K562 (cell line): ENCODE measurements at regions not wholly inside any gene's neighbourhood (a gene's known extent, or its start where the extent isn't known, plus 50 kb on each side); places are given as distances from the start of the nearest gene placed in this dataset.

ENCODE experiments used
- ATAC-seq: fragments of 200-7000 bp; cut with Tn5 transposase; 3 replicates; pipeline ENCODE4 v1.9.1; 2020; ENCODE audit warnings: moderate library complexity
- BruUV-seq: library from RNA; stranded (reverse); fragments of 400-500 nt; replicated peaks from 2 replicates; lab custom pipeline; 2021; lab: Mats Ljungman, UMichigan
- CTCF ChIA-PET: fragments of 300-600 bp; formaldehyde crosslinking; extraction: SDS; loops from one replicate; lab custom pipeline; 2021; ENCODE audit warnings: low intra/inter-chr PET ratio; lab: Yijun Ruan, JAX
- POLR2A ChIA-PET: fragments of 300-600, 350-650 bp; sonication (Branson Sonifier 250); formaldehyde crosslinking; extraction: SDS; loops from one replicate; lab custom pipeline; 2021; ENCODE audit warnings: antibody characterized with exemption, inconsistent platforms; lab: Yijun Ruan, JAX
- DNase-seq, 4 experiments: peaks; one replicate each; pipeline versions ENCODE4 v3.0.0 to v3.0.0-alpha.2; 2011 to 2018; ENCODE audit warnings: low spot score in 3 of 4, mixed read lengths in 3 of 4; ENCODE audit errors: extremely low read depth in 1 of 4
- FAIRE-seq: peaks from 2 replicates; lab custom pipeline; 2011; peaks lifted over from hg19 to GRCh38; lab: Jason Lieb, UNC
- H2AFZ ChIP-seq: 2 replicates; pipeline ENCODE4 v1.6.0; 2011; ENCODE audit warnings: low read depth, low read length, control low read depth, inconsistent platforms
- H3K27ac ChIP-seq: fragments of 200-600 bp; 3 replicates; pipeline ENCODE4 v1.8.0; 2011; ENCODE audit warnings: low read depth, mild to moderate bottlenecking, control low read depth, inconsistent platforms, low read length, moderate library complexity, mixed read lengths; ENCODE audit errors: extremely low read depth
- H3K27me3 ChIP-seq, 2 experiments: fragments of 300-600 bp in 1 of 2; 2 replicates in 1 of 2; 3 replicates in 1 of 2; pipeline versions ENCODE4 v1.6.0 to v1.8.0; 2011; ENCODE audit warnings: inconsistent platforms in 2 of 2, low read length in 2 of 2, mild to moderate bottlenecking in 1 of 2, mixed read lengths in 1 of 2, moderate library complexity in 1 of 2; ENCODE audit not compliant: control insufficient read depth in 2 of 2, insufficient read depth in 2 of 2
- H3K36me3 ChIP-seq: fragments of 300-600 bp; 3 replicates; pipeline ENCODE4 v1.8.0; 2011; ENCODE audit warnings: mild to moderate bottlenecking, low read length, inconsistent platforms; ENCODE audit not compliant: control insufficient read depth, insufficient read depth
- H3K4me1 ChIP-seq, 2 experiments: fragments of 200-600 bp in 1 of 2; replicated peaks in 1 of 2; 2 replicates in 1 of 2; 3 replicates in 1 of 2; pipeline versions ENCODE4 v1.5.1 to v1.8.0; 2011; ENCODE audit warnings: inconsistent platforms in 2 of 2, low read length in 2 of 2, mild to moderate bottlenecking in 1 of 2, mixed read lengths in 1 of 2, moderate library complexity in 1 of 2; ENCODE audit not compliant: control insufficient read depth in 2 of 2, insufficient read depth in 2 of 2
- H3K4me2 ChIP-seq: 2 replicates; pipeline ENCODE4 v1.6.1; 2011; ENCODE audit warnings: low read length, control low read depth, inconsistent platforms, mixed read lengths; ENCODE audit not compliant: insufficient read depth
- H3K4me3 ChIP-seq: fragments of 200-600 bp; sonication (generic), shearing (Covaris generic); 2 replicates; pipeline ENCODE4 v1.5.1; 2016; ENCODE audit warnings: control low read depth, inconsistent platforms
- H3K79me2 ChIP-seq: fragments of 200-600 bp; 3 replicates; pipeline ENCODE4 v1.8.0; 2011; ENCODE audit warnings: low read length, inconsistent platforms; ENCODE audit not compliant: control insufficient read depth, insufficient read depth
- H3K9ac ChIP-seq, 2 experiments: 2 replicates each; pipeline versions ENCODE4 v1.6.0 to v1.6.1; 2011; ENCODE audit warnings: low read depth in 2 of 2, low read length in 2 of 2, control low read depth in 1 of 2, inconsistent platforms in 1 of 2, mild to moderate bottlenecking in 1 of 2, mixed read lengths in 1 of 2; ENCODE audit not compliant: insufficient read depth in 1 of 2
- H3K9me1 ChIP-seq: one replicate; pipeline ENCODE4 v1.6.0; 2011; ENCODE audit warnings: inconsistent platforms, mild to moderate bottlenecking, low read length, moderate library complexity; ENCODE audit not compliant: control insufficient read depth, insufficient read depth
- H3K9me3 ChIP-seq: replicated peaks from 2 replicates; pipeline ENCODE4 v1.5.1; 2011; ENCODE audit warnings: low read depth, low read length, inconsistent platforms; ENCODE audit not compliant: control insufficient read depth, insufficient read depth
- H4K20me1 ChIP-seq: replicated peaks from 2 replicates; pipeline ENCODE4 v1.6.1; 2011; ENCODE audit warnings: low read length, inconsistent platforms, mixed read lengths; ENCODE audit not compliant: control insufficient read depth, insufficient read depth
- ARID4B ChIP-seq: sonication (generic); formaldehyde crosslinking; IDR thresholded peaks from 2 replicates; pipeline ENCODE4 v1.8.0; 2022; ENCODE audit warnings: mild to moderate bottlenecking, missing genetic modification reagents
- CGGBP1 ChIP-seq: fragments of 250-450 bp; sonication (Bioruptor Pico); IDR thresholded peaks from 2 replicates; pipeline ENCODE4 v1.9.0; 2021; ENCODE audit warnings: mild to moderate bottlenecking
- MEF2D ChIP-seq: conservative IDR thresholded peaks from 2 replicates; pipeline ENCODE4 v1.6.1; 2016; ENCODE audit warnings: low read depth, missing genetic modification characterization, missing compliant biosample characterization
- MLLT1 ChIP-seq, 2 experiments: fragments of 450-650 bp; IDR thresholded peaks; 2 replicates each; pipeline ENCODE4 v1.6.1; 2016
- MTA1 ChIP-seq: fragments of 450-650 bp; IDR thresholded peaks from 2 replicates; pipeline ENCODE4 v1.6.1; 2017; ENCODE audit warnings: borderline replicate concordance
- NFE2L1 ChIP-seq: fragments of 450-650 bp; IDR thresholded peaks from 2 replicates; pipeline ENCODE4 v1.6.1; 2016; ENCODE audit warnings: missing genetic modification characterization, low read depth, mild to moderate bottlenecking, missing compliant biosample characterization, moderate library complexity, borderline replicate concordance
- SNRNP70 ChIP-seq: fragments of 200-400 bp; formaldehyde crosslinking; optimal IDR thresholded peaks from 2 replicates; pipeline ENCODE3; 2017; ENCODE audit warnings: low read depth, low read length
- THAP12 ChIP-seq: fragments of 250-450 bp; sonication (Bioruptor Pico); IDR thresholded peaks from 2 replicates; pipeline ENCODE4 v1.9.0; 2021; ENCODE audit warnings: mild to moderate bottlenecking, inconsistent platforms
- ZNF197 ChIP-seq: fragments of 200-800 bp; sonication (Bioruptor generic); IDR thresholded peaks from 2 replicates; pipeline ENCODE4 v1.6.1; 2016; ENCODE audit warnings: low read depth, missing genetic modification characterization, missing compliant biosample characterization
- ZNF79 ChIP-seq: fragments of 250-450 bp; sonication (Bioruptor Pico); IDR thresholded peaks from 2 replicates; pipeline ENCODE4 v1.4.0; 2020; ENCODE audit warnings: low read depth, mild to moderate bottlenecking, moderate library complexity
- WGBS: fragments of 100-300 bp; shearing (Covaris generic); methylation state at CpG from one replicate; pipeline ENCODE4 v1.1.6; 2016; ENCODE audit warnings: low coverage, mixed read lengths; ENCODE audit not compliant: insufficient coverage; ENCODE audit errors: missing lambda C conversion rate; 5-methylcytosine and 5-hydroxymethylcytosine counted together
- in situ Hi-C: fragments of 300-500 bp; cut with MboI; formaldehyde crosslinking; loops from 4 replicates; pipeline ENCODE4 v1.15.0; 2018; ENCODE audit warnings: inconsistent platforms, mixed read lengths
- intact Hi-C: fragments of 100-400 bp; cut with micrococcal nuclease; formaldehyde crosslinking; loops from 2 replicates; pipeline ENCODE4 v1.14.2; 2022

- H3K36me3 ChIP-seq: no peaks in the 10 kb centered on the region
- DNase-seq (no peak), ATAC-seq (no peak), FAIRE-seq (no peak)
- no peak overlapping the region for H3K9ac ChIP-seq
- no peak overlapping the region for H2AFZ ChIP-seq
- no peaks in the 10 kb centered on the region for H3K27me3 ChIP-seq
- intact Hi-C loops: no loop called here
- WGBS: 0% methylated on average over 2 of the region's 2 CpGs
- no peaks in the 10 kb centered on the region for H4K20me1 ChIP-seq
- H3K4me2 ChIP-seq: no peak overlapping the region
- no peaks in the 10 kb centered on the region for H3K4me1 ChIP-seq
- ChIA-PET POLR2A (no interaction called here), CTCF (no interaction called here)
- in situ Hi-C loops: no loop called here
- H3K4me3 ChIP-seq: no peak overlapping the region
- BruUV-seq: no TSS peak
- H3K9me1 ChIP-seq: no peaks in the 10 kb centered on the region
- H3K79me2 ChIP-seq: no peaks in the 10 kb centered on the region
- no peak overlapping the region for H3K27ac ChIP-seq
- H3K9me3 ChIP-seq: no peaks in the 10 kb centered on the region
- TF ChIP-seq MTA1 (no peak), ZNF79 (CRISPR knock-in tag) (no peak), ZNF197 (CRISPR knock-in tag) (no peak), SNRNP70 (no peak), MLLT1 (IDR thresholded peaks at IDR 0.05) (no peak), THAP12 (CRISPR knock-in tag) (no peak), ARID4B (CRISPR knock-in tag) (no peak), CGGBP1 (no peak), MEF2D (tag) (no peak), NFE2L1 (tag) (no peak)
Measured at GRCh38 chrX:96407981-96408380, 276.7 kb upstream of the DIAPH2 start.
